NCI-H1092 treated with DMSO at 0.1 percent for 48 hours (cell line): ENCODE measurements at regions not wholly inside any gene's neighbourhood (a gene's known extent, or its start where the extent isn't known, plus 50 kb on each side); places are given as distances from the start of the nearest gene placed in this dataset.

Experiments used
- DNase-seq: peaks from one replicate; lab custom pipeline; 2025; lab: John Stamatoyannopoulos, UW

DNA sequence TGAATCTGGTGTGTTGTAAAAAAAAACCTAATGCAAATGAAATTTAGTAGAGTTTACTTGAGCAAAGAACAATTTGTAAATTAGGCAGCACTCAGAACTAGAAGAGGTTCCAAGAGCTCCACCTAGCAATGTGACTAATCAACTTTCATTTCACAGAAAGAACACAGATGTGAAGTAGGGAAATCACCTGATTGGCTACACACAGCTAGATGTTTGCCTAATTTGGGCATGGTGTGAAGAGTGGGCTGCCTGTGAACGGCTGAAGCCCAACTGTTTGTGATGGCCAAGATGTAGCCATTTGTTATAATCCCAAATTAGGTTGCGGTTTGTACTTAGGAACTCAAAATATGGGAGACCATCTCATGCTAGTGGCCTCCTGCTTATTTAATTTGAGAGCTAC lies 724.4 kb upstream of the SLITRK5 start:
- no peak for DNase-seq

DNA sequence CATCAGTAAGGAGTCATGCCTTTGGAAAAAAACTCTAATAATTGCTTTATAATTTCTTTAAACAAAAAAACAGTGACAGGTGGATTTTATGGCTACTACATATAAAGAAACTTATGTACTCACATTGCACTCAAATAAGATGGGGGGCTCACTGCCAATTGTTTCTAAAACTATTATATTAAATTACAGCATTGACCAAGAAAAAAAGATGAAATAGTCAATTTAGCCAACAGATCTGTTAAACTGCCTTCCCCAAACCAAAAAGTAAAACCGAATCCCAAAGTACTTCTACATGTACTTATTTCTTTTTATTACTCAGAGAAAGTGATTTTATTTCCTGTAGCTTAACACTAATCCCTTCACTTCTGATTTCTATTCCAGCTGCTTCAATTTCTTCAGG lies 716.8 kb upstream of the SLITRK5 start:
- DNase-seq, result no peak

DNA sequence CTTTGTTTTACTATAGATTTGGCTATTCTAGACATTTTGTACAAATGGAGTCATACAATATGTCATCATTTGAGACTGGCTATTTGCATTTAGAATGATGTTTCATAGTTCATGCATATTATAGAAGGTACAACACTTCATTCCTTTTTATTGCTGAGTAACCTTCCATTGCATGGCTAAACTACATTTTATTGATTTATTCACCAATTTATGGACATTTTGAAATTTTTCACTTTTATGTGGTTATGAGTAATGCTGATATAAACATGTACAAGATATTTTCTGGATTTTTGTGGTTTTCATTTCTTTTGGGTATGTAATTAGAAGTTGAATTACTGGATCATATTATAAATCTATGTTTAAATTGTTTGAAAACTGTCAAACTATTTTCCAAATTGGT lies 710.3 kb upstream of the SLITRK5 start:
- DNase-seq, result no peak

DNA sequence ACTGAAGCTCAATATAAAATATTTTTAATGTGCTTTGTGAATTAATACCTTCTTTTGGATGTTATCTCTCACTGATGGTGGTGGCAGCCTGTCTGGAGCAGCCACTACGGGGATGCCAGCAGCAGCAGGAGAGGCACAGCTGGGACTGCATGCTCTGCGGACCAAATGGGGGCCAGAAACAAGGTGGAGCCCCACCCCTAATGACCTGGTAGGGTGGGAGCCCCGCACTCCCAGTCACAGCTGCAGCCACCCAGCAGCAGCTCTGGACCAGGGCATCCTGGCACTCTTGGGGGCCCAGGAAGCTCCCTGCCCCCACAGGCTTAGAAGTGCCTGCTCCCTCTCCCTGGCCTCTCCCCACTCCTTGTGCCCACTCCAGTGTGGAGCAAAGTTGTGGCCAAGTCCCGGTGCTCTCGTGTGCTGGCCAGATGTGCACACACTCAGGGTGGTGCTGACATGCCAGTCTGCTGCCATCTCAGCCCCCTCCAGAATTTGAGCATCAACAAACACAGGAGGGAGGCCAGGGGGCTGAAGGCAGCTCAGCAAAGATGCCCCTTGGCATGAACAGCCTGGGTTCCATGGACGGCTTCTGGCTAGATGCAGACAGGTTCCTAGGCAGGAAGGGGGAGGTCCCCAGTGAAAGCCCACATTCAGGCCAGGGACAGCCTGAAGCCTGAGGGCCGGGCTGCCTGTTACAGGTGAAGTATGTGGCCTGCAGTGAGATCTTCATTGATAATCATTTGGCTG lies 696.7 kb upstream of the SLITRK5 start:
- DNase-seq, result no peak

DNA sequence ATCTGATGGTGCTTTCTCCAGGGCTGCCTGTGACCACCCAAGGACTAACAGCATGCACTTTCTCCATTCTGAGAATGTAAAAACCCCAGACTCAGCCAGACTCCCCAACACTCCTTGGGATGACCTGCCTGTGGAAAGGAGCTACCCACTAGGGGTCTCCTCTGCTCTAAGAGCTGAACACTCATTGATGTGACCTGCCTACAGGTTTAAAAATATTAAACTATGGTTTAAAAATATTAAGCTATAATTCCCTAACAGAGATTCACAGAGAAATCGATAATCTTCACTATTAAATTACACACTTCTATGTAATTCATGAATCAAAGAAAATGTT lies 696.2 kb upstream of the SLITRK5 start:
- DNase-seq, result no peak

DNA sequence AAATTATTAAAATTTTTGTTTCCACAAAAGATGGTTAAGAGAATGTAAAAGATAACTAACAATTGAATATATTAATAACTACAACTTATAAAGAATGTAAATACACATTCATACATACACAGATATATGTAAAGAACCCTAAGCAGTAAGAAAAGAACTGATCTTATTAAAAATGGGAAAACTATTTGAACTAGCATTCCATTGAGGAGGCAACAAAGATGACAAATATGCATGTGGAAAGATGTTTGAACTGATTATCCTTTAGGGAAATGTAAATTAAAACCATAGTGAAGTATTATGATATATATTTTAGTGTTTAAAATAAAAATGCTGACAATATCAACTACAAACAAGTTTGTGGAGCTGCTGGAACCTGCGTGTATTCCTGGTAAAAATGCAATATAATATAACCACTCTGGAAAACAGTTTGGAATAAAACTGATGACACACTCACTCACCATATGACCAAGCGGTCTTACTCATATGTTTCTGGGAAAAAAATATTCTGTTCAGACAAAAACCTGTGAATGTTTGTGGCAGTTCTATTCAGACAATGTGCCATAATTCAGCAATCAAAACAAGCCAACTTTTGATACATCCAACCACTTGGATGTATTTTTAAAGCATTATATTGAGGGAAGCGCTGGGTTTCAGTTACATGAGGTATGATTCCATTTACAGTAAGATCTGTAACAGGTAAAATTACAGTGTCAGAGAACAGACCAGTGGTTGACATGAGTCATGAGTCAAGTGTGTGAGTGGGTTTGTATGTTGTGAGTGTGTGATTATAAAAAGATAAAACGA lies 694.4 kb upstream of the SLITRK5 start:
- no peak for DNase-seq

DNA sequence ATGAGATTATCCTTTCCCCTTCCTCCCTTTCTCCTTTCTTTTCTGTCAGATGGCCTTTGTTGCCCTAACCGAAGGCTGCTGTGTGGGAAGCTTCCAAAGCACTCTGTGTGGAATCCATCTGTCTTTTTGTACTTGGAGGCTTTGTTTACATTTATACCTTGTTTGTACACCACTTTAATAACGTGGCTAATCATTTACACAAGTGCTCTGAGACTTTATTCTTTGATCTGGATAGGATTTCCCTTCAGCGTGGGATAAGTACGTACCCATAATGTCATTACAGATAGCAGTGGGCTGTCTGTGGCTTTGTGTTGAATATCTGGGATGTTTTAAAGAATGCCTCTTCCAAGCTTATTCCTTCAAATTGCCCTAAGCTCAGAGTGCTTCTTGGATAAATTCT lies 684.7 kb upstream of the SLITRK5 start:
- peak; percentile 83 for DNase-seq

DNA sequence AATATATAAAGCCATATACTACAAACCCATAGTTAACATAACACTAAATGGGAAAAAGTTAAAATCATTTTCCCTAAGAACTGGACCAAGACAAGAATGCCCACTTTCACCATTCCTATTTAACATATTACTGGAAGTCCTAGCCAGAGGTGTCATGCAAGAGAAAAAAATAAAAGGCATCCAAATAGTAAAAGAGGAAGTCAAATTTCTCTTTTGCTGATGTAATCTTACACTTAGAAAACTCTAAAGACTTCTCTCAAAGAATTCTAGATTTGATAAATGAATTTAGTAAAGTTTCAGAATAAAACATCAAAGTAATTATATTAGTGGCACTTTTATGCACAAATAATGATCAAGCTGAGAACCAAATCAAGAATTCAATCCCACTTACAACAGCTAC lies 678.9 kb upstream of the SLITRK5 start:
- DNase-seq, result no peak

DNA sequence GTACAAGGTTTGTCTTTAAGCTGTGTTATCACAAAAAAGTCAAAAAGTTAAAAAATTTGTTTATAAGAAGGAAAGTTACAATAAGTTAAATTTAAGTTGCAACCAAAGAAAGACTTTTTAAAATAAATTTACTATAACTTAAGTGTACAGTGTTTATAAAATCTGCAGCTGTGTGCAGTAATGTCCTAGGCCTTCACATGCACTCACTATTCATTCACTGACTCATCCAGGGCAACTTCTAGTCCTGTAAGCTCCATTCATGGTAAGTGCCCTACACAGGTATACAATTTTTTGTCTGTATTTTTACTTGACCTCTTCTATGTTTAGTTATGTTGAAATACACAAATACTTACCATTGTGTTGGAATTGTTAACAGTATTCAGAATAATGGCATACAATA lies 667.9 kb upstream of the SLITRK5 start:
- no peak for DNase-seq

DNA sequence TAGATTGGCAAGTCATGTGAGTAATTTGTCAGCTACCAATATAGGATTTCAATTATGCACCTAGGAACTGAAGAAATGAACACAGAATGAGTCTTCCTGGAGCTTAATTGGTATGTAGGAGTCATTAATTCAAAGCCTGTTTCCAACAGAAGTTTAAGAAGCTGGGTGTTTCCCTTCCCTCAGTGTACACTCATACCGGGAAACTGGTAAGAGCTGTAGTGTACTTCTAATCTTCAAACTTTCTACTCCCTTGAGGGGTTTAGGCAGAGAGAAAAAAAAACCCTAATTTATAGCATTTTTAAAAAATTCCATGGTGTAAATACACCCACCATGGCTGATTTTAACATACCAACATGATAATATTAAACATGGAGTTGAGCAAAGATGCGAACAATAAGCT lies 665.7 kb upstream of the SLITRK5 start:
- DNase-seq, result no peak

DNA sequence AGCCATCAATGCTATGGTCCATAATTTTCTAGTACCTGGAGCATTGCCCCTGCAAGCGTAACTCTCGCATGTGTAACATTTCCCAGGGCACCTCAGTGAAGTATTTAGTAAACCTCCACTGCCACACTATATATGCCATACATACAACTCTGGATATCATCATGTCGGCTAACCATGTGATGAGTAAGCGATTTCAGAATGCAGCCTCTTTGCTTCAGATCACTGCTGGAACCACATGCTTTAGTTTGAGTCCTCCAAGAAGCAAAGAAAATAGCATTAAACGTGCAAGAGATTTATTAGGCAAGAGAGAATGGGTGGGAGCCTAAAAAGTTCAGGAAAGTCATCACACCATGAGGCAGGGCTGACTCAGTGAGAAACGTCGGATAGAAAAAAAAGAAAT lies 635.6 kb upstream of the SLITRK5 start:
- no peak for DNase-seq

DNA sequence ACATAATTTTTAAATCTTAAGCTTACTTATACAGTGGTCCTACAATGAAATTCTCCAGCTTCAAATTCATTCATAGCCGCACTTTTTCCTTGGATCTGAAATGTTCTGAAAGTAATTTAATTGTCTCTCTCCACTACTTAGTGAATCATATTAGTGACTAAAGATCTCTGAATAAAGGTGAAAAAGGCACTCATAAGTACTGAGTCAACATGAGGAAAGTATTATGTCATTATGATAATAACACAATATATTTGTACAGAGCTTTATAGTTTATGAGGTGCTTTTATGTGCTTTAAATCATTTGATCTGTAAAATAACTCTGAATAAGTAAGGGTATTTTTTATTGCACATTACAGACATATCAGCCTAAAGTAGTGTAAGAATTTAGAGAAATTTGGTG lies 628.2 kb upstream of the SLITRK5 start:
- DNase-seq, result peak; percentile 15

DNA sequence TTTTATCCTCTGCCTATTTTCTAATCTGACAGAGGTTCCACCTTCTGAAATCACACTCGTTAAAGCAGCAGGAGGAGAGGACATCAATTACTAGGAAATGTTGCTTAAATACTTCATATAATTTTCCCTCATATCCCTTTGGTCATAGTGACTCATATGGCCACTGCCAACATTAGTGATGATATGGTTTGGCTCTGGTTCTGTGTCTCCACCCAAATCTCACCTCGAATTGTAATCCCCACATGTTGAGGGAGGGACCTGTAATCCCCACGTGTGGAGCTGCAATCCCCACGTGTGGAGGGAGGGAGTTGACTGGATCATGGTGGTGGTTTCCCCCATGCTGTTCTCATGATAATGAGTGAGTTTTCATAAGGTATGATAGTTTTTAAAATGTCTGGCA lies 618.4 kb upstream of the SLITRK5 start:
- no peak for DNase-seq

DNA sequence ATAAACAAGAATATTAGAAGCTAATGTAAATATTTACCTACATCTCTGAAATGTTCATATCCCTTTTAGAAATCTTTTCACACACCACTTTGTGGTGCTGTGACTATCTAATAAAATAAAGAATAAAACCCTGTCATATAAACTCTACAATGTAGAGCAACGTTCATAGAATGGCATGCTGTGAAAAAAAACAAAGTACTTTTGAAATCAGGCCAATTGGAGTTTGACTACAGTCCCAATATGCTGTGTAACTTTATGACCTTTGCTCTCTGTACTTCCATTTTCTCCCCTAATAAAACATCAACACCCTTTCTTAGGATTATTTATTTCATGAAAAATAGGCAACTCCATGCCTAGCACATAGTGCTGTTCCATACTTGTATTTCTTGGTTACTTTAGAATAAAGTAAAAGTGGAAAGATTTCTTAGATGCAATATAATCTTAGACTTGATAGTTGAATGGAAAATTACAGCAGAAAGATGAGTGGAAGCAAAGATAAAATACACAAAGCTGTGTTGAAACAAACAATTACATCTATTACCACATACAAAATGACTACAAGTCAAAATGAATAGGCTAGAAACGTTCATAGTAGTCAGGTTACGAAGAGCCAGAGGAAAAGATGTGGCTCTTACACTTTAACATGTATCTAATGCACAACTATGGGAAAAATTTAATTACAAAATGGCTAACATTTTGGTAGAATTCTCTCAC lies 613.2 kb upstream of the SLITRK5 start:
- DNase-seq, result no peak

DNA sequence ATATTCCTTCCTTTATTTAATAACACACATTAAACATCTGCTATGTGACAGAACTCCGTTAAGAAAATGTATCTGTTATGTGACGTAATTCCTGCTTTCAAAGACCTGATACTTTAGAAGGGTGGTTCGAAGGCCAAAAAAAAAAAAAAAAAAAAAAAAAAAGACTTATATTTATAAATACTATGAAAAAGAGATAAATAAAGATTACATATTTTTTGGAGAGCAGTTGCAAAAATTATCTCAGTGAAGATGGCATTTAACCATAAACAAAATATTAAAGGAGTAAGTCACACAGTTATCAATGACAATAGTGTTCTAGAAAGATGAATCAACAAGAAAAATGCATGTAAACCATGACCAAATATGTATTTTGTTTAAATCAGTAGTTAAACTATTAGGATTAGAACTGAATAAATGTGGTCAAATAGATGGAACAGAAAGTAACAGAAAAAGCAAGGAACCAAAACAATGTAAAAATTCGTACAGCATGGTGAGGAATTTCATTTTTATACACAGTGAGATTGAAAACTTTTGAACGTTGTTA lies 612.3 kb upstream of the SLITRK5 start:
- DNase-seq, result no peak

DNA sequence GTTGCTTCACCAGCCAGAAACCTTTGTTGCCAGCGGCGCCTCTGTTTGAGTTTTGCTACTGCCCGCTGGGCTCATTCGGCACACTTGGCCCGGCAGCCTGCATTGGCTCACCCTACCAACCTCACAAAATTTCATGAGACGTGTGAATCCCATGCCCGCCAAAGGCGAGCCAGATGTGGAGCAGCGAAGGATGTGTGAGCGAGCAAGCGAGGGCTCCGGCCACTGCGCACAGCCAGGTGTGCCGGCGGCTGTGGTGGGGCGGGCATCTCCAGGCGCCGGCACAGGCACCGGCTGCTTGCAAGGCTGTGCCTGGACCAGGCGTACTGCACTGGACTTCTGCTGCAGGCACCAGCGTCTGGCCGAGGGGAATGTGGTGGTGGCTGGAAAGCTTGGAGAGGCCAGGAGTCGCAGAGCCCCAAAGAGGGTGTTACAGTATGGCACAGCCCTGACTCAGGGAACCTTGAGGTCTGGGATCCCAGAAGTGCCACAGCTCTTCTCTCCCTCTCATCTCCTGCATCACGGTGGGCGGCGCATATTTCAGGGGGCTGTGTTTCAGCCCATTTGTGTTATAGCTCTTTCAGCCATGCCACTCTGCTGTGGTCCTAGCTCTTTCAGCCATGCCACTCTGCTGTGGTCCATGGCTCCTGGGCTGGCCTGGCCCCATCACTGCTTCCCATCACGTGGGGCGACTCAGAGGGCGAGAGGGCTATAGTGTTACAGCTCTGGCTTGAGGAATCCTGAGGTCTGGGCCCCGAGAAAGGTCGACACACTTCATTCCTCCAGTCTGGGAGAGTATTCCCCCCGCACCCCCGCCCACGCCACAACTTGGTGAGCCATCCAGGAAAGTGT lies 592.0 kb upstream of the SLITRK5 start:
- no peak for DNase-seq

DNA sequence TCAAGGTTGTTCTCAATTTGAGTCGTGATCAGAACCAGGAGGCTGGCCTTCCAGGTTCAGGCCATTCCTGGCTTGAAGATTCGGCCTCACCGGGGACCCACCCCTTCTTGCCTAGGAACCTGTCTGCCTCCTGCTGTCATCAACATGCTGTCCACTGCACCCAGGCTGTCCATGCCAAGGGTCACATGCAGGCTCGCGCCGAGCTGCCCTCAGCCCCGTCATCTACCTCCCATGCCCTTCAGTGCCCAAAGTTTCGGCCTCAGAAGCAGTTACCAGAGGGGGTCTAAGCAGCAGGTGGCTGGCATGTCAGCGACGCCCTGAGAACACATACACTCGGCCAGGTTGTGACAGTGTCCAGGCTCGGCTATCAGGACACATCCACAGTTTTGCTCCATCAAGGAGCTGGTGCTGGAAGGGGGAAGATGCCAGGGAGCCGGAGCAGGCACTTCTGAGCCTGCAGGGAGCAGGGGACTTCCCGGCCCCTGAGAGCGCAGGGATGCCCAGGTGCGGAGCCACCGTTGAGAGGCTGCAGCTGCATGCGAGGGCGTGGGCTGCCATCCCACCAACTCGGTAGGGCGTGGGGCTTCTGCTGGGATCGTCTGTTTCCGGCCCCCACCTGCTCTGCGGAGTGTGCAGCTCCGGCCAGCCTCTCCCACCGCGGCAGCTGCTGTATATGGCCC lies 590.9 kb upstream of the SLITRK5 start:
- DNase-seq, result no peak

DNA sequence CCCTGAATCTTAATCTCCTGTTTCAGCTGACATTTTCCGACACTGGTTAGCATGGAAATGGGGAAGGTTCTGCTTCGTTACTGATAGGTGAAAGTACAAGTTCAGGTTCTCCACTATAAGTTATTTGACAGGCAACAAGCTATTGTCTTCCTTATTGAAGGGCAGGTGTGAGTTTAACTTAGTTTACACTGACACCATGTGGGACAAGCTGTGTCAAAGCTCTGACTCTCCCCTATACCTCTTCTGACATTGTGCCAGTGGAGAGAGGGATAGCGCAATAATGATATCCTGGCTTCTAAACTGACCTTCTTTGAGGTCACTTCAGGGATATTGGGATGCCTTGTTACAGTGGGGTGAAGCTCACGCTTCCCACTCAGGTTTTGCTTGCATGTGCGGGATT lies 587.0 kb upstream of the SLITRK5 start:
- no peak for DNase-seq

DNA sequence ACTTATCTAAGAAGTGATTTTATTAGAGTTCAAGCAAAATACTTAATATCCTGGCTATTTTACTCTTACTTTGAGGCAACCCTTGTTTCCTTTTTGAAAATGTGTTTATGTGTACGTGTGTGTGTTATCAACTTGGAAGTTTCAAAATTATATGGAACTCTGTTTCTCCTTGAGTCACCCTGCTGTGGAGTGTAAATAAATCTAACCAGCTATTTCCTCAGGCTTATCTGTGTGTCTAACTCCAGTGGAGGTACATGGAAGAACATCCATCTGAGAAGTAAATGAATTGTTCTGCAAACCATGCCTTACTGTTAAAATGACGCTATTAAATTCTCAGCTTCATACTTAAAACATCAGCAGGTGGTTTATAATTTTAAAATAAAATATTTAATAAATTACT lies 583.4 kb upstream of the SLITRK5 start:
- DNase-seq, result no peak

DNA sequence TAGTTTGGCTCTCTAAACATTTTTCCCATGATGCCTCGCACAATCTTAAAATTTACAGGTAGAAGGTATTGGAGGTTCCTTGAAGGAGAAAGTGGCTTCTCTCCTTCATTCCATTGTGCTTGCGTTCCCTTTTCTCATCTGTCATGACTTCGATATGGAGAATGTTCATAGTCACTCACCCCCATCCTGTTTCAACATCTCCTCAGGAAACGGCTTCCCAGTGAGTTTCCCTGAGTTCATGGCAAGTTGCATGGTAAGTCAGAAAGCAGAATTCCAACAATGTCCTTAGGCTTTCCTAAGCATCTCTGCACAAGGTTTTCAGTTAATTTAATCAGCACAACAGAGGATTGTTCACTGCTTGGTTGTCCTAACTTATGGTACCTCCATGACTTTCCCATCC lies 581.8 kb upstream of the SLITRK5 start:
- no peak for DNase-seq

DNA sequence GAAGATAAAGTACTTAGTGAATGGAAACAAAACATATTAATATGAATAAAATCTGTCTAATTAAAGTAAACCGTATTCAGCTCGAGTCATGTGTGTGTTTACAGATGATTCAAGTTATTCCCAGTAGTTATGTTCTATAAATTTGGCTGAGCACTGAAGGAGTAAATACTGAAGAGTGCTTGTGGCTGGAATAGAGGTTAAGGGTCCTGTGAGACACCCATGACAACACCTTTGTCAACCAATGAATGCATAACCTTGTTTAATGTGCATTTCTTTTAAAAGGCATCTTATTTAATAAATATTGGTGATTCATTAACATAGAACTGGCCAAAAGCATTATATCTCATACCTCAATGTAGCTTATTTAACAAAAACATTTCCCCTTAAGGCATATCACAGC lies 577.8 kb upstream of the SLITRK5 start:
- DNase-seq, result no peak
